ACC112 (cell line): ENCODE measurements at regions not wholly inside any gene's neighbourhood (a gene's known extent, or its start where the extent isn't known, plus 50 kb on each side); places are given as distances from the start of the nearest gene placed in this dataset.

Experiments used
- H2AFZ ChIP-seq: fragments of 200-600 bp; sonication (generic); one replicate; pipeline ENCODE4 v1.6.0; 2017; ENCODE audit warnings: antibody characterized with exemption, low read length; ENCODE audit not compliant: unreplicated experiment
- H3K27ac ChIP-seq: fragments of 200-600 bp; sonication (generic); 2 replicates; pipeline ENCODE4 v1.5.1; 2014; ENCODE audit warnings: low read depth, mild to moderate bottlenecking, antibody characterized with exemption, low read length, moderate library complexity
- H3K27me3 ChIP-seq: fragments of 200-600 bp; sonication (generic); 2 replicates; pipeline ENCODE4 v1.6.1; 2014; ENCODE audit warnings: mild to moderate bottlenecking, antibody characterized with exemption, low read length, moderate library complexity, mixed read lengths; ENCODE audit not compliant: insufficient read depth
- H3K36me3 ChIP-seq: fragments of 200-600 bp; sonication (generic); 2 replicates; pipeline ENCODE4 v1.6.1; 2016; ENCODE audit warnings: mild to moderate bottlenecking, antibody characterized with exemption, low read length, moderate library complexity, mixed read lengths; ENCODE audit not compliant: insufficient read depth
- H3K4me1 ChIP-seq: fragments of 200-600 bp; sonication (generic); one replicate; pipeline ENCODE4 v1.6.1; 2016; ENCODE audit warnings: low read length, mixed read lengths; ENCODE audit not compliant: insufficient read depth, unreplicated experiment, control insufficient read depth
- H3K4me3 ChIP-seq: fragments of 200-600 bp; sonication (generic); 2 replicates; pipeline ENCODE4 v1.5.1; 2014; ENCODE audit warnings: mild to moderate bottlenecking, low read depth, low read length
- H3K79me2 ChIP-seq: fragments of 200-600 bp; sonication (generic); one replicate; pipeline ENCODE4 v1.6.0; 2016; ENCODE audit warnings: low read length; ENCODE audit not compliant: control insufficient read depth, unreplicated experiment, insufficient read depth

DNA sequence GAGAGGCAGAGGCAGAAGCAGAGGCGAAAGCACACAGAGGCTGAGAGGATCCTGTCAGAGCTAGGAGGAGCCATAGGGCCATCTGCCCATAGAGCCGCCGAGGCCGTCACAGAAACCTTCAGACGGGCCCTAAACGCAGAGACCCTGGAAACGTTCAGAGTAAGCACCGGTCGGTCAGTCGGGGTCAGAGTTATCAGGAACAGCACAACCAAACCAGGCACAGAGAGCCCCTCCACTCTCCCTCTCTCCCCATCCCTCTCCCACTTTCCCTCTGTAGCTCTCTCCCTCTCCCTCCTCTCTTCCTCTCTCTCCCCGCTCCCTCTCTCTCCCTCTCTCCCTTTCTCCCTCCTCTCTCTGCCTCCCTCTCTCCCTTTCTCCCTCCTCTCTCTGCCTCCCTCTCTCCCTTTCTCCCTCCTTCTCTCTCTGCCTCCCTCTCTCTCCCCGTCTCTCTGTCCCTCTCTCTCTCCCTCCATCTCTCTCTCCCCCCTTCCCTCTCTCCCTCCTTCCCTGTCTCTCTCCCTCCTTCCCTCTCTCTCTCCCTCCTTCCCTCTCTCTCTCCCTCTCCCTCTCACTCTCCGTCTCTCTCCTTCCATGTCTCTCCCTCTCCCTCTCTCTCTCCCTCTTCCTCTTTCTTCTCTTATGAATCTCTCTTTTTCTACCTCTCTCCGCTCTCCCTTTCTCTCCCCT lies 138.9 kb downstream of the C16orf95 start:
- Histone ChIP-seq H3K27me3 (no peaks in the 10 kb centered on the region), H3K36me3 (no peaks in the 10 kb centered on the region), H2AFZ (peak overlapping the region; percentile 15), H3K79me2 (no peaks in the 10 kb centered on the region), H3K4me3 (no peak overlapping the region), H3K27ac (no peak overlapping the region), H3K4me1 (peaks cover 38% of the 10 kb centered on the region)

DNA sequence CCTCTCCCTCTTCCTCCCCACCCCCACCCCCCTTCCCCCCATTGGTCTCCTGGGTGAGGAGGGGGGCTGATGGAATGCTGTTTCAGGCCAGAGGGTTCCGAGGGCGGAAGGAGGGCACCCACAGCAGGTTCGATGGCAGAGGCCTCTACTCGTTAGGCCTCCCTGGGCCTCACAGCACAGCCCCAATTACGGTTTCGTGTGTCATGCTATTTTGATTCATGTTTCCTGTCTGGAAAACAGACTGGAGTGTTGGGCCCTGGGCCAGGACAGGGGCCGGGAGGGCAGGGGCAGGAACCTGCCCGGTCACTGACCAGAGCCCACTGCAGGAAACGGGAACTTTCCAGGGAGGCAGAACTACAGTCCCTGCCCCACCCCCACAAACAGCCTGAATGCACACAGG lies 138.2 kb downstream of the C16orf95 start:
- no peak overlapping the region for H3K27ac ChIP-seq
- no peaks in the 10 kb centered on the region for H3K27me3 ChIP-seq
- H3K4me1 ChIP-seq = peaks cover 31% of the 10 kb centered on the region
- H2AFZ ChIP-seq = no peak overlapping the region
- H3K79me2 ChIP-seq = no peaks in the 10 kb centered on the region
- no peak overlapping the region for H3K4me3 ChIP-seq
- no peaks in the 10 kb centered on the region for H3K36me3 ChIP-seq

DNA sequence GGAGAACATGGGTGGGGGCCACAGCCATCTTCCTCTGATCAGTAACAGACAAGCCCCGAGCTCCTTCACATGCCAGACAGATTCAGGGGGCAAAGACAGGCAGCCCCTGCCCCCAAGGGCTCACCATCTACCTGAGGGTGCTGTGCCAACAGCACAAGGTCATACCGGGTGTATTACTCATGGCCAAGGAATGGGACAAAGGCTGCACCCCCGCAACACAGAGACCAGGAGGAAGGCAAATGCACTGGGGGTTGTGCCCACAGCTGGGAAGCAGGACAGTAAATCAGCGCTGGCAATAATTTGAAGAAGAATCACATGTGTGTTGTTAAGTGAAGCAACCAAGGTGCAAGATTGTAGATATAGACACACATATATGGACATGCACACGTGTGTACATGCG lies 137.1 kb downstream of the C16orf95 start:
- peaks cover 27% of the 10 kb centered on the region for H3K4me1 ChIP-seq
- H3K27ac ChIP-seq = no peak overlapping the region
- H3K36me3 ChIP-seq = no peaks in the 10 kb centered on the region
- H3K27me3 ChIP-seq = no peaks in the 10 kb centered on the region
- H3K4me3 ChIP-seq = no peak overlapping the region
- no peak overlapping the region for H2AFZ ChIP-seq
- H3K79me2 ChIP-seq = no peaks in the 10 kb centered on the region

GRCh38 chr16:87182759-87183158 lies 134.4 kb downstream of the C16orf95 start:
- no peak overlapping the region for H2AFZ ChIP-seq
- H3K36me3 ChIP-seq = no peaks in the 10 kb centered on the region
- H3K4me3 ChIP-seq = no peak overlapping the region
- no peak overlapping the region for H3K27ac ChIP-seq
- no peaks in the 10 kb centered on the region for H3K79me2 ChIP-seq
- peaks cover 27% of the 10 kb centered on the region for H3K4me1 ChIP-seq
- no peaks in the 10 kb centered on the region for H3K27me3 ChIP-seq

- H3K36me3 ChIP-seq = no peaks in the 10 kb centered on the region
- H3K4me1 ChIP-seq = peaks cover 19% of the 10 kb centered on the region
- H3K27ac ChIP-seq = no peak overlapping the region
- H3K4me3 ChIP-seq = no peak overlapping the region
- H3K27me3 ChIP-seq = no peaks in the 10 kb centered on the region
- no peak overlapping the region for H2AFZ ChIP-seq
- H3K79me2 ChIP-seq = no peaks in the 10 kb centered on the region
Measured at GRCh38 chr16:87183647-87184046, 133.5 kb downstream of the C16orf95 start.

DNA sequence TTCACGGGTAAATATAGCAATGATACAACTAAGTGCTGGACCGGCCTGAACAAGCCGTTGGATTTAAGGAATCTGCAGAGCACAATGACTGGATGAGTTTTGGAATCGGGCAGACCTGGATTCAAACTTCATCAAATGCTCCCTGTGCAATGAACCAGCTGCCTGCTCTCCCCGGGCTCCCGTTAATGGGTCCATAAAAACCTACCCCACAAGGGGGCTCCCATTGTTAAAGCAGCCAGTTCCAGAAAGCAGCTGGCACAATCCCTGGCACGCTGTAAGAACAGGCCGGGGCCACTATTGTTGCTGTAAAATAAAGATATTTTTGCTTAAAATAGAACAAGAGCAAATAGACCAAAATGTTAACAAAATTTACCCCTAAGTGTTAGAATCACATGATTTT lies 131.9 kb downstream of the C16orf95 start:
- H3K27ac ChIP-seq = no peak overlapping the region
- H3K36me3 ChIP-seq = no peaks in the 10 kb centered on the region
- H3K4me1 ChIP-seq = peaks cover 2% of the 10 kb centered on the region
- H2AFZ ChIP-seq = no peak overlapping the region
- H3K27me3 ChIP-seq = no peaks in the 10 kb centered on the region
- H3K79me2 ChIP-seq = no peaks in the 10 kb centered on the region
- H3K4me3 ChIP-seq = no peak overlapping the region

DNA sequence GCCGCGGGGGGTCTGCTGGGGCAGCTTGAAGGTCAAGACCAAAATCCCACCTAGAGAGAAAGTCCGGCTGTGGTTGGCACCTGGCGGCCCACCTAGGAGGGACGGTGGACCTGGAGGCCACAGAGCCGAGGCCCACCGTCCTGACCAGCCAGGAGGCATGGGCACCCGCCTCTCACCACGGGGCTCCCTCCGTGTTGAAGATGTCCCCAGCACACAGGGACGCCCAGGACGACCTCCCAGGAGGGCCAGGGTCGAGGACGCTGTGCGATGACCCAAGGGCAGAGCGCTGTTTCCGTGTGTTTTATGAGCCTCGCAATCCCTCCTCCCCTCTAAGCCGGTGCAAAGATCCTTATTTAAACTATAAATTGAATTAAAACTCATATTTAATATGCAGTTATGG lies 131.2 kb downstream of the C16orf95 start:
- no peaks in the 10 kb centered on the region for H3K4me1 ChIP-seq
- H3K27me3 ChIP-seq = no peaks in the 10 kb centered on the region
- no peak overlapping the region for H2AFZ ChIP-seq
- no peaks in the 10 kb centered on the region for H3K36me3 ChIP-seq
- H3K4me3 ChIP-seq = no peak overlapping the region
- H3K79me2 ChIP-seq = no peaks in the 10 kb centered on the region
- H3K27ac ChIP-seq = no peak overlapping the region

DNA sequence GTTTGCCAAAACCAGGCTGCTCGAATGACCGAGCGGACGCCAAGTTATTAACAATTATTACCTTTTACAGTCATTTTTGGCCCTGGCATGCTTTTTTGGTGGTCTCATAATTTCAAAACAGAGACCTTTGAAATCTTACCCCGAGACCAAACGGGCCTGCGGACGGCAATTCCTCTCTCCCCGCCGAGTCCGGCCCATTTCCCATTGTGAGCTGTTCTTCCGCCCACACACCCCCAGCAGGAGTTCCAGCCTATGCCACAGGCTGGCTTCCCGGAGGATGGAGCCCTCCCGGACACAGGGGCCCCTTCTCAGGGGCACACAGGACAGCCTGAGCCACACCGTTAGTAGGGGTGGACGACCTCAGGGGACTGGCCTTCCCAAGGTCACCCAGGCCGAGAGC lies 130.7 kb downstream of the C16orf95 start:
- Histone ChIP-seq H3K27ac (no peak overlapping the region), H3K4me1 (no peaks in the 10 kb centered on the region), H3K27me3 (no peaks in the 10 kb centered on the region), H3K79me2 (no peaks in the 10 kb centered on the region), H3K36me3 (no peaks in the 10 kb centered on the region), H2AFZ (no peak overlapping the region), H3K4me3 (no peak overlapping the region)

DNA sequence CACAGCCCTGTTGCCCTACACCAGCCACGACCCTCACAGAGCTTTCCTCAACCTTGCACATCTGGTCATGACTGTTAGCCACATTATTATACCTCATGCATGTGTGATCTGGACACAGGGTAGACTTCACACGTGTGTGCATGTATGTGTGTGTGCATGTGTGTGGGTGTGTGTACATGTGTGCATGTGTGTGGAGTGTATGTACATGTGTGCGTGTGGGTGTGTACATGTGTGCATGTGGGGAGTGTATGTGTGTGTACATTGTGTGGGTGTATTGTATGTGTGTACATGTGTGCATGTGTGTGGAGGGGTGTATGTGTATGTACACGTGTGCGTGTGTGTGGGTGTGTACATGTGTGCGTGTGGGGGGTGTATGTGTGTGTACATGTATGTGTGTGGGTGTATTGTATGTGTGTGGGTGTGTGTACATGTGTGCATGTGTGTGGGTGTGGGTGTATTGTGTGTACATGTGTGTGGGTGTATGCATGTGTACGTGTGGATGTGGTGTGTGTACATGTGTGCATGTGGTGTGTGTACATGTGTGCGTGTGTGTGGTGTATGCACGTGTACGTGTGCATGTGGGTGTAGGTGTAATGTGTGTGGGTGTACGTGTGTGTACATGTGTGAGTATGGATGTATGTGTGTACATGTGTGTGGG lies 130.2 kb downstream of the C16orf95 start:
- Histone ChIP-seq H3K36me3 (no peaks in the 10 kb centered on the region), H3K27me3 (no peaks in the 10 kb centered on the region), H2AFZ (no peak overlapping the region), H3K27ac (no peak overlapping the region), H3K4me1 (no peaks in the 10 kb centered on the region), H3K79me2 (no peaks in the 10 kb centered on the region), H3K4me3 (no peak overlapping the region)

GRCh38 chr16:87188104-87188503 lies 129.1 kb downstream of the C16orf95 start:
- Histone ChIP-seq H3K27ac (no peak overlapping the region), H3K4me3 (no peak overlapping the region), H3K36me3 (no peaks in the 10 kb centered on the region), H3K79me2 (no peaks in the 10 kb centered on the region), H3K27me3 (no peaks in the 10 kb centered on the region), H2AFZ (no peak overlapping the region), H3K4me1 (no peaks in the 10 kb centered on the region)

DNA sequence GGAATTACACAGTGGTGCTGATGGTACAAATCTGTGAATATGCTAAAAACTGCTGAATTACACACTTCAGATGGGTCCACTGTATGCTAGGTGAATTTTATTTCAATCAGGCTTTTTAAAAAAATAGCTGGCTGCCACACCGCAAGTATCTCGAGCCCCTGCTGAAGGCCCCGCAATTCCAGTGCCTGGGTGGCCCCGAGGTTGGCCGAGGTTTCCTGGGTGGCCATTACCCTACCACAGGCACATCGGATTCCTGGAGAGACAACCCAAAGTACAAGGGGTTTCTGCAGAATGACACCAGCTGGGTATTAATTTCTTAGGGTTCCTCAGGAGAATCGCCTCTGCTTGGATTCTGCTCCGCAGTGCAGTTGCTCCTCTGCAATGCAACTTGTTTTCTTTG lies 127.8 kb downstream of the C16orf95 start:
- Histone ChIP-seq H3K4me1 (no peaks in the 10 kb centered on the region), H3K27ac (no peak overlapping the region), H3K79me2 (no peaks in the 10 kb centered on the region), H2AFZ (no peak overlapping the region), H3K27me3 (no peaks in the 10 kb centered on the region), H3K4me3 (no peak overlapping the region), H3K36me3 (no peaks in the 10 kb centered on the region)
